AG20443 (cell line): ENCODE measurements at regions not wholly inside any gene's neighbourhood (a gene's known extent, or its start where the extent isn't known, plus 50 kb on each side); places are given as distances from the start of the nearest gene placed in this dataset.

ENCODE experiments used
- DNase-seq: peaks from one replicate; pipeline ENCODE4 v3.0.0; 2012; ENCODE audit warnings: low spot score, mixed read lengths

DNA sequence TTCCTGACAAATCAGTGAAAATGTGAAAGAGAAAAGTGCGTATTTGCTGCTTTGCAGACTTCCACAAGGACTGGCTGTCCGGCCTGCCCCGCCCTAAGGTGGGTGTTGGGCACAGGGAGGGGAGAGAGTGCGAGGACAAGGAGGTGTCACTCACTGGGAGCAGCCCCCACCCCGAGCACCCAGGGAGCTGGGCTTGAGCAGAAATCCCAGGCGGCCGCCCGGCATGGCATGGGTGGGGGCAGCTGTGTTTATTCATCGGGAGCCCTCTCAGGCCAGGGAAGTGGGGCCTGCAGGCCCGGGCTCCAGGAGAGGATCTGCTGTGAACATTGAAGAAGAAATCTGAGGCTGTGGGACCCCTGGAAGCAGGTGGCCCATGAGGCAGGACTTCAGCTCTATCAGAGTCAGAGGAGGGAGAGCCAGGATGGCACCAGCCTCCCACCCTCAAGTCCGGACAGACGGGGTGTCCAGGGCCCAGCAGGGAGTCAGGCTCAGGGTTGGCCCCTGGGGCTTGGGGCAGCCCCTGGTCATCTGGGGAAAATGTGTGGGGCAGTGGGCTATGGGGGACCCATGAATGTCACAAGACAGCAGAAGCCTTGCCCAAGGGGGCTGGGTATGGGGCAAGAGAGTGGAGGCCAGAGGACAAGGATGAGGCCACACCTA is 164.4 kb upstream of the PPP2R2D start:
- DNase-seq, result no peak

GRCh38 chr10:131737543-131738395 is 163.0 kb upstream of the PPP2R2D start:
- no peak for DNase-seq

DNA sequence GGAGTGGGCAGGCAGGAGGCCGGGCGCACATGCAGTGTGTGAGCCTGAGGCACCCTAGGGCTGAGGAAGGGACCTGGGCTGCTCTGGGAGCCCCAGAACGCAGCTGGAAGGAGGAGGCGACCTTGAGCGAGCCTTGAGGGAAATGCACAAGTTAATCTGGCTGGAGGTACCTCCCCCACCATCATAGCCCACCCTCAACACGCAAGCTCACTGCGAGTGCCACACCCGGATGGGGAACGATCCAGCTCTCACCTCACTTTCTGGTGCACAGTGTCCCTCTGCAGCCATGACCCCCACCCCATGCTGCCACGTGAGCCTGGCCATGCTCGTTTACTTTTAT is 162.4 kb upstream of the PPP2R2D start:
- no peak for DNase-seq

DNA sequence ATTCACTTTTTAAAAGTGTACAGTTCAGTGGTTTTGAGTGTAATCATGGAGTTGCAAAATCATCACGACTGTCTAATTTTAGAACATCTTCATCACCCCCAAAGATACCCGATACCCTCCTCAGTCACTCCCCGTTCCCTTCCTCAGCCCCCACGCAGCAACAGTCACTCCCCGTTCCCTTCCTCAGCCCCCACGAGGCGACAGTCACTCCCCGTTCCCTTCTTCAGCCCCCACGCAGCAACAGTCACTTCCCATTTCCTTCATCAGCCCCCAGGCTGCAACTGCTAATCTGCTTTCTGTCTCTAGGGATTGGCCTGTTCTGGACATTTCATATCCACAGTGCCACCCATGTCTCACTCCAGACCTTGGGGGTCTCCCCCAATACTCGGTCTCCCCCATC is 161.6 kb upstream of the PPP2R2D start:
- no peak for DNase-seq

GRCh38 chr10:131742500-131742951 is 158.3 kb upstream of the PPP2R2D start:
- DNase-seq, result no peak

- no peak for DNase-seq
These were observed 157.3 kb upstream of the PPP2R2D start for GRCh38 chr10:131743190-131744151.

- no peak for DNase-seq
These were observed 156.5 kb upstream of the PPP2R2D start for GRCh38 chr10:131744346-131744745.

GRCh38 chr10:131745591-131745990 is 155.2 kb upstream of the PPP2R2D start:
- no peak for DNase-seq

DNA sequence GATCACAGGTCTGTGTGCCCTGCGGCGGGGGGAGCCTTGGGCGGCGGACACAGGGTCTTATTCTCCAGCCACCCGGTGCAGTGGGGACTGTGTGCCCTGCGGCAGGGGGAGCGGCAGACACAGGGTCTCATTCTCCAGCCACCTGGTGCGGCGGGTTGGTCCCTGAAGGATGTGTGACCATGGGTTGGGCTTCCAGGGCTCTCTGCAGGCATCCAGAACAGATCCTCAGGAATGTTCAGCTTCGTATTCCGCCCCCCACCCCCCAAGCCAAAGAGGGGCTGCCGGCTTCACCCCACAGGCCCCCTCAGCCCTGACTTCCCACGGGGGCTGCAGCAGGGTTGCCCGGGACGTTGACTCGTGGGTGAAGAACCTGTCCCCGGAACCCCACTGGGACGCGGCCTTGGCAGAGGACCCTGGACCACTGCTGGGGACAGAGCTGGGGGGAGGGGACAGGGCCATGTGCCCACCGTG is 154.5 kb upstream of the PPP2R2D start:
- DNase-seq, result no peak

DNA sequence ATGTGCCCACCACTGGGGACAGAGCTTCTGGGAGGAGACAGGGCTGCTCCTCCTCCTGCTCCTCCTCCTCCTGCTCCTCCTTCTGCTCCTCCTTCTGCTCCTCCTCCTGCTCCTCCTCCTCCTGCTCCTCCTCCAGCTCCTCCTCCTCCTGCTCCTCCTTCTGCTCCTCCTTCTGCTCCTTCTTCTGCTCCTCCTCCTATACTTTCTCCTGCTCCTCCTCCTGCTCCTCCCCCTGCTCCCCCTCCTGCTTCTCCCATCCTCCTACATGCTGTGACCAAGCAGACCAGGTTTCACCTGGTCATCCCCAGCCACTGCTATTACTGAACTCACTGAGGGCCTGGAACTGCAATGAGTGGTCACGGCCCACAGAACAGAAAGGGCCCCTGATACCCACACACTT is 154.0 kb upstream of the PPP2R2D start:
- DNase-seq, result no peak

DNA sequence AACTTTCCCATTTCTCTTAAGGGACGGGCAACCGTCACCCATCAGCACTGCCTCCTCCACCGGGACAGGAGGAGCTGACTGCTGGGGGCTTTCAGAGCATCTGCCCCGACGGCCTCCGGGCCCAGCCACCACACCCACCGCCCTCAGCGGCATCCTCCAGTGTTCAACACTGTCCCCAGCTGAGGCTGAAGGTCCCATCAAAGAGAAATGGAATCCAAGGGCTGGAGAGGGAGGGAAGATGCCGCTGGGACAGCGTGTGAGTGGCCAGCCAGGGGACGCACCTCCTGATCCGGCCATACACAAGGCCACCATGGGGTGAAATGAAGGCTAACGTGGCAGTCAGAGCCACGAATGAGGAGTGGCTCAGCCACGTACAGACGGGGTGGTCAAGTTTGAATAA is 153.6 kb upstream of the PPP2R2D start:
- no peak for DNase-seq

DNA sequence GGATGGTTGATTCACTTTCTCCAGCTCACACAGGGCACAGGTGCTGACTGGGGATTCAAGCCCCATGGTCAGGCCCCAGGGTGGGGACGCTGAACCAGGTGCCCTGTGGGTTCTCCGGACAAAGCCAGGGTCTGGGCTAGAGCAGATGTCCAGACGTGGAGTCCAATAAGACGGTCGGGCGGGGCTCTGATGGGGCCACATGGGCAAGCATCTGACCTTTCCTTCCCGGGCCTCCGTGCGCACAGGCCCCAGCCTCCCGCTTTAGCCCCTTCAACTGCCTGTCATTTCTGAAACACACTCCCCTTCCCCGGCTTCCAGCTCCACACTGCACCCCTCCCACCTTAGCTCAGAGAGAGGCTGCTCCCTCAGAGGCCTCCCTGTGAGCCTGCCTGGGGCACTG is 153.0 kb upstream of the PPP2R2D start:
- DNase-seq, result no peak

- no peak for DNase-seq
These were observed 152.6 kb upstream of the PPP2R2D start for GRCh38 chr10:131748191-131748590.

- DNase-seq, result no peak
These were observed 151.7 kb upstream of the PPP2R2D start for GRCh38 chr10:131748831-131749766.

DNA sequence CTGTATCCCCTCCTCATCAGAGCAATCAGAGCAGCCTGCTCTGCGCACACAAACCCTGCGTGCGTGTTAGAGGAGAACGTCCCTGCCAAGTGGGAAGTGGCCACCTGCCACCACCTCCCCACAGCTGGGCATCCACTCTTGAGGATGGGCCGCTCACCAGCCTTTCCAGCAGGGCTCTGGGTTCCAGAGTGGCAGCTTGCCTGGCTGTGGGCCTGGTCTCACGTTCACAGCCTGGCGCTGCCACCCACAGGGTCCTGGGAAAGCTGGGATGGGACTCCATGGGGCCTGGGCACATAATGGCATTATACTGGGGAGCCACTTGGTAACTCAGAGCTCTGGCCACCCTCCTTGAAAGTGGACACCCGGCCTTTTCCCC is 151.1 kb upstream of the PPP2R2D start:
- no peak for DNase-seq

GRCh38 chr10:131750171-131750895 is 150.5 kb upstream of the PPP2R2D start:
- no peak for DNase-seq

DNA sequence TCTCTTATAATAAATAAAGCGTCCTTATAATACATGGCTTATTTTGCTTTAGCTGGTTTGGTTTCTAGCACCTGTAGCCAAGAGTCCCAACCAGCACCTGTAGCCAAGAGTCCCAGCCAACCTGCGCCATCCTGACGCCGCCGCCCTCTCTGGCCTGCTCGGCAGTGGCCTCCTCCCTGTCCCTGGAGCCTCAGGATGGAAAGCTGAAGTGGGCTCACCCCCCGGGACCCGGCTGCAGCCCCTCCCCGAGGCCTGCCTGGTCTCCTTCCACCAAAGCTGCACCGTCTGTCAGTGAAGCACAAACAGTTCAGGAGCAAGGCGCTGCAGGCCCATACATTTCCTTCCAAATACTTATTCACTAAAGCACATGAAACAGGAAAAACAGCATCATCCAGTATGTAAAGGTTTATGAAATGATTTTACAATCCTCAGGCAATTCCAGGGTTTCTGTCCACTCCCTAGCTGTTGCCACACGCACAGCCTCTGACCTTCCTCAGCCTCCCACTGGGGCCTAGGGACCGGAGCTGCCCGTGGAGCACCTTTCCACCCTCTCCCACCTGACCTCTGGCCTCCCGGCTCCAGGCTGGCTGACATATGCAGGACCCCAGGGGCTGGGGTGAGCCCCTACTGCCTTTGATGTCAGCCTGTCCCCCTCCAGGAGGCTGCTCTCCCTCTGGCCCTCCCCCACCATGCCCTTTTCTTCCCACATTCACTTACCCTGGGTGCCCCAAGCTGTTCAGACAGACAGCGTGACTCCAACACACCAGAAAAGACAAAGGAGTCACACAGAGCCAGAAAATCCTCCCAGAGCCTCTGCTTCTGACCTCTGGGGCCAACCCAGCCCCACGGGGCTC is 149.6 kb upstream of the PPP2R2D start:
- DNase-seq, result no peak

GRCh38 chr10:131751827-131752775 is 148.7 kb upstream of the PPP2R2D start:
- DNase-seq, result no peak
